Stimulated activated CD4-positive, alpha-beta T cell treated with anti-CD3 and anti-CD28 coated beads, TNF-alpha, amount 100 ng/mL, for 1 hour (primary cell): ENCODE measurements at regions not wholly inside any gene's neighbourhood (a gene's known extent, or its start where the extent isn't known, plus 50 kb on each side); places are given as distances from the start of the nearest gene placed in this dataset.

Experiments used
- DNase-seq, 3 donors: peaks; one replicate each; pipeline ENCODE4 v3.0.0-alpha.2; 2020; ENCODE audit warnings: low read depth in 3 of 3, low spot score in 1 of 3

DNA sequence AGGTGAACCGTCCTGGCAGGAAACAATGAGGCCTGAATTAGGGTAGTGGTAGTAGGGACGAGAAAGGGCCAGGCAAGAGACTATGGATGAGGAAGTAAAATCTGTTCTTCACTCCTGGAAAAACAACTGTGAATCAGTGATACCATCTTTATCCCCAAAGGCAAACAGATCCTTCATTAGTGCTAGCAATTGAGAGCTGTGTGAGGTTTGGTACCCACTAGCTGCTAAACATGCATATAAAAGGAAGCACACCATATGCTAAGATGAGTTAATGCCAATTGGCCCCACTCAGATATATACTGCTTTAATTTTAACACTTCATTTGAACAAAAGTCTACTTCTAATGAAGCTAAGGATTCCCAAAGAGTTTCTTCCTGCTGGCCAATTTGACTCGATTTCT lies 244.8 kb upstream of the NR4A3 start:
- no peak for DNase-seq

DNA sequence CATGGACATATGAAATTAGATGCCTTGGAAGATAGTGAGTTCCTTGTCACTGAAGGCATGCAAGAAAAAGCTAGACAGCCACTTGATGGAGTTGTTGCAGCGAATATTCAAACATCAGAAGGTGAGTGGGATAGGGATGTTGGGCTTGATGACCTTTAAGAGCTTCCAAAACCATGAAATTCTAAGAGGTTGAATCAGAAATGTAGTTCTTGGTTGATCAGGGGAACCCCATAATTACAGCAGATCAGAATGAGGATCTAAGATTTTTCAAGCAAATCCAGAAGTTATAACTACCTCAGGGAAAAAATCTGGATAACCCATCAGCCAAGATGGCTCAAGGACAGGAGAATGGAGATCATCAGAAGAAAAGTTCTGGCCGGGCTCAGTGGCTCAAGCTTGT lies 244.3 kb upstream of the NR4A3 start:
- no peak for DNase-seq

DNA sequence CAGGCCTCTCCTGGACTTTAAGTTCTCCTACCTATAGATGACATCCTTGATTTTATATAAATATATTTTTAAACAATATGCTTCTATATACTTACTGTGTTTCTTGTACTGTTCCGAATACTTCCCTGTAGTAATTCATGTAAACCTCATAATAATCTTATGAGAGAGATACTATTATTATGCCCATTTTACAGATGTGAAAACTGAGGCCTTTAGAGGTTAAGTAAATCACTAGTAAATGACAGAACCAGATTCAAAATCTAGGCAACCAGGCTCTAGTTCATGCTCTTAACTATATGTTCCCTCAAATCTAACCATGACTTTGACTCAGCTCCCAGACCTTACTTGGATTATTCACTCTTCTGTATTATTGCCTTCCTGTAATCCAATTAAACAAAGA lies 243.0 kb upstream of the NR4A3 start:
- DNase-seq, result no peak

DNA sequence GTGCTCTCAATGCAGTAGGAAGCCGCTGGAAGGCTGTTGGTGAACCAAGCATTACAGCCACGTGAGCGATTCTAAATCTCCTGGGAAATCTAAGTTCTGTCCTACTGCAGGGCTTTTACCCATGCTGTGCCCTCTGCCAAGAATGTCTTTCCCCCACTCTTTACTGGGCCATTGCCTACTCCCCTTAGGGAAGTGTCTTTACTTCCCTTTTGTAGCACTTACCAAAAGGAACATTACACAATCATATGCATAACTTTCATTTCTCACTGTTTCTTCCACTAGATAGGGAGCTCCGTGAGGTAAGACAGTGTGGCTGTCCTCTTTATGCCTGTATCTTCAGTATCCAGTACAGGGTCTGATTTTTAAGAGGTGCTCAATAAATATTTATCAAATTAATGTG lies 241.7 kb upstream of the NR4A3 start:
- no peak for DNase-seq

DNA sequence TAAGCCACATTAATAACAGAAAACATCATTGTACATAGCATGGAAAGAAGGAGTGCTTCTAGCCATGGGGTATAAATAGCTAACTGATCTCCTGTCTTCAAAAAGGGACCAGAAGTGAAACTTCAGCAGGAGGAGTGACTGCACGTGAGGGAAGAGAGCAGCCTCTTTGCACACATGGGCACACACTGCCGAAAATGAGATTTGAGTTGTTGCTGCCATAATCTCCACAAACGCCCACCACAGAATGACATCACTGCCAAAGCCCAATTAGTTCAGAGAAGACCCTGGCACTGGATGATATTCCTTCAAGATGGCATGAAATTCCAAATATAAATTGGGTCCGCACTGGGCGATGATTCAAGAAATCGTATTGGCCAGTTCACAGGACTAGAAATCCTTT lies 238.9 kb upstream of the NR4A3 start:
- DNase-seq, result no peak

DNA sequence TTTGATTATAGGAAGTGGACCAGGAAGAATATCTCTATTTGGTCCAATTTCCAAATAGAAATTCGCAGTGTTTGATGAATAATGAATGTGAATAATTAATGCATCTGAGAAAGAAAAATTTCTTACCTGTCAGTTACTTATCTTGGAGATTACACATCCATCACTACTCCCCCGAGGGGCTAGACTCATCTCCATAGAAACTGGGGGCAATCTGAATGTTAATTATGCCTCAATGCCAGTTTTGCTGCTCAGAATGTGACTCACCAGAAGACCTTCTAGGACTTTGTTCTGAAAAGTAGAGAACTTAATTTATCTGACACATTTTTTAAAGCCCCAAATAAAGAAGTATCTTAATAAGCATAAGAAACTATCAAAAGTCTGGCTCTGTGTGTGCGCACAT lies 233.4 kb upstream of the NR4A3 start:
- DNase-seq, result no peak

DNA sequence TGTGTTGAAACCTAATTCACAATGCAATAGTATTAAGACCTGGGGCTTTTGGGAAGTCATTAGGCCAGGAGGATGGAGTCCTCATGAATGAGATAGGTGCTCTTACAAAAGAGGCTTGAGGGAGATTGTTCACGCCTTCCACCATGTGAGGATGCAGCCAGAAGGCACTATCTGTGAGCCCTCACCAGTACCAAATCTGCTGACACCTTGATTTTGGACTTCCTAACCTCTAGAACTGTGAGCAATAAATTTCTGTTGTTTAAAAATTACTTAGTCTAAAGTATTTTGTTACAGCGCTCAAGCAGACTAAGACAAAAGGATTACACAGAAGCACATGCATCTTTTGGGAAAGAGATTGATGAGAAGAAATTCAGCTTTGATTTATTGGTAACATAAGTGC lies 232.9 kb upstream of the NR4A3 start:
- DNase-seq, result no peak

DNA sequence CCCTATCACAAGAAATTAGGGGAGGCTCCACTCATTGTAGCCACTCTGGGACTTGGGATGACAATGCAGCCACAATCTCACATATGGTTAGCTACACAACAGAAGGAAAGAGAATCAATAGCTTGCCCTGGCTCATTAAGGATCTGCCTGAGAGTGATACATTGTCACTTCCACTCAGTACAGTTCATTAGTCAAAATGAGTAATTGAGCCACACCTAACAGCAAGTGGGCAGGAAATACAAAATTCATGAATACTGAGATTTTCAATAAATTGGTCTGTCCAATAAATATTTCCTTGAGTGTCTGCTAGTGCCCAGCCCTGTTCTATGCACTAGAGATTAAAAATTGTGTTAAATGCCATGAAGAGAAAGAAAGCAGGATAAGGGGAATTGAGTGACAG lies 231.3 kb upstream of the NR4A3 start:
- no peak for DNase-seq

DNA sequence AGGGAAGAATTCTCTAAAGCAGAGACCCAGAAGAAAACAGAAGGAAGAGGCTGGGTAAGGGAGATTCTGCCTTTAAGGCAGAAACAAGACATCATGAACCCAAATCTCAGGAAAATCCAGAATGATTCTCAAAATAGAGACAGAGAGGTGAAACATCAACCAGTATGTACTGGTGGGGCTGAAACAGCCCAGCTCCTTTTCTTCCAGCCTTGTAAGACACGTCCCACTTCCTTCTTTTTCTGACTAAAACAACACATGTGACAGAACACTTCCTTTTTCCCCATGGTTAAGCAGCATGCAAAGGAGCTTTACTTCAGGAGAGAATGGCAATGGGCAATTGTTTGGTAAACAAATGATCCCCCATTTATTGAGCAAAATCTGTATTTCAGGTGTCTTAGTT lies 230.8 kb upstream of the NR4A3 start:
- DNase-seq, result no peak

DNA sequence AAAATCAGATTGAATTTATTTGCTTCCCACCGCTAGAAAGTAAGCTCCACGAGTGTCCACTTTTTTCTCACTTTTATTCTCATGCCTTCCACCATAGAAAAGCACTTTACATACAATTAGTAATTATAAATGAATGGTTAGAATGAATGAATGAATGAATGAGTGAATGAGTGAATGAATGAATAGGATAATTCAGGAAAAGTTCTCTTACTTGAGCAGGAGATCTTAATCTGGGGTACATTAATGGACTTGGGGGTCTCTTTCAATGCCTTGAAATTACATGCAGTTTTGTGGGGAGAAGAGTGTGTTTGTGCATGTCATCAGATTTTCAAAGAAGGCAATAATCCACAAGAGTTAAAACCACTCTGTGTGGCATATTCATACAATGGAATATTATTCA lies 229.9 kb upstream of the NR4A3 start:
- DNase-seq, result no peak

DNA sequence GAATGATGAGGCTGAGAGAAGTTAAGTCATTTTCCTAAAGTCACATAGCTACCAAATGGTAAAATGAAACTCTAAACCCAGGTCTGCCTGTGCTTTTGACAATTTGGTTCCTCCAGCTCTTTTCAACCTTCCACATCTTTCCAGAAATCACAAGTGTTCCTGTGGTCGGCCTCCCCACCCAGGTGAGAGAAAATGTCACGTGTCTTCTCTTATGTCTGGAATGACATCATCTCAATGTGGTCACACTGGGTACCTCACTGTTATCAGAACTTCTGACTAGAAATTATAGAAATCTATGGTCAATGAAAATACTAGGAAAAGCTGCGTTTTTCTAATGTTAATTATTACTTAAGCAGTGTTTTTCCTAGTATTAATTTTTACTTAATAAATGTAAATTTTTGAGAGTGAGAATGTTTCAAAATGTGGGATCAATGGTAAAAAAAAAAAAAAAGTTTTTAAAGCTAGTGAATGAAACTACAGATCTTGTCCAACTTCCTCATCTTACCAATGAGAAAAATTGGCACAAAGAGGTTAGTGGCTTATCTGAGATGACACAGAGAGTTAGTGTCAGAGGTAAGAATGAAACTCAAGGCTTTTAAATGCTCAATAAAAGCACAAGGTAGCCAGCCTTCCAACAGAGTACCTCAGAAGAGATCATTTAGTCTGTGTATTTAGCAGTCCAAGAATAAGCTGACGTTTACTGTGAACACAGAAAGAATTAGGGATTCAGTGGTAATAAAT lies 228.7 kb upstream of the NR4A3 start:
- no peak for DNase-seq

DNA sequence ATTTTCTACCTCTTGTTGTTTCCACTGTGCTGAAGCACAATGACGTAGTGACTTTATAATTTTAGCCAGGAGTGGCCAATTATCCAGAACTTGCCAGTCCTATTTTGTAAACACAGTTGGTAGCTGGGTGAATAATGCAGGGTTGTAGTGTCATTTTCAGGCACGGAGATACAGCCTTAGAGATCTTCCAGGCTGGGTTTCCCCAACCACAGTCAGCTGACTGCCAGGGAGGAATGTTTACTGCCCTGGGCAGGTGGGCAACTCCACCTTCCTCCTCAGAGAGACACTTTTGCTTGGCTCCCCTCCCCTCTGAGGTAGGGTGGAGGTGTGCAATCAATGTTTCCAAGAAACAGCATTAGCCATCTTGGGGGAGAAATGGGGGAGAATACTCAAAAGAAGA lies 228.1 kb upstream of the NR4A3 start:
- DNase-seq, result no peak

DNA sequence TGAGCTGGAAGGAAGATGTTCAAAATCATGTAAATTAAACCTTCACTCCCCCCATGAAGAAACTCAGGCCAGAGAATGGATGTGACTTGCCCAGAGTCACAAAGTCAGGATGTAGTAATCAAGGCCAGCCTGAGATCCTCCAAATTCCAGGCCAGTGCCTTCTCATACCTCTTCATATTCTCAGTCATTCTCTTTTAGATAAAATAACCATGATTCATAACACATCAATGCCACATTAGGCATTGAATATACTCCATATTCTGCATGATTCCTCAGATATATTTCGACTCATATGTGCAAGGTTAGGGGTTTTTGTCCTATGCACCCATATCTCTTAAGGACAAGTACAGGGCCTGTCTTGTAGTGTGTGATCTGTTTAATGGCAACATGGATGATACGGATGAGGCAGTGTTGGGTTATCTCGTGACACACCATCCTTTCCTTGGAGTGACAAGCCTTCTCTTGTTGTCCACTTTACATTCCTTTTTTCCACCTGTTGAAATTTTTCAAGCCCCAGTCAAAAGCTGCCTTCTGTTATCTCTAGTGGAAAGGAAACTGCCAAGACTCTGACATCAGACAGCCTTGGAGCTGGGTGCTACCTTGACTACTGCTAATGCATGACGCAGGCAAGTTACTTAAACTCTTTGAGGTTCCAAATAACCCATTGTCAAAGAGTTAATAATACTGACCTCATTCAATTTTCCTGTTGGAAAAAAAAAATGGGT lies 227.5 kb upstream of the NR4A3 start:
- DNase-seq, result no peak

DNA sequence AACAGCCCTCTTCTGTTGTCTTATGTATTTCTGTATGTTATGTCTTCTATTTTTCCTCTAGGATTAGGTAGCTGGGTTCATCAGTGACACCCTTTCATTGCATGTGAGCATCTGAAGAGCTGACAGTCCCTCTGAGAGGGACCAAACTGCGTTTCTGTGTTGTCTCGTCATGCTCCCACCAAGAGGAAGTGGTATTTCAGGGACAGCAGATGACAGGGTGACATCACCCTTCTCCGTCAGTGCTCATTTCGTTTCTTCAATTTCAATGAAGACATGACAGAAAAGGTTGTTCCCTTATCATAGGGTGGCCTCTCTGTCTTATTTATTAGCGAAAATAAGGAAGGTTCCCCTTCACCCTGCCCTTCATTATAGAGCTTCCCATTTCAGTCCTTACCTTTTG lies 225.9 kb upstream of the NR4A3 start:
- DNase-seq, result no peak

DNA sequence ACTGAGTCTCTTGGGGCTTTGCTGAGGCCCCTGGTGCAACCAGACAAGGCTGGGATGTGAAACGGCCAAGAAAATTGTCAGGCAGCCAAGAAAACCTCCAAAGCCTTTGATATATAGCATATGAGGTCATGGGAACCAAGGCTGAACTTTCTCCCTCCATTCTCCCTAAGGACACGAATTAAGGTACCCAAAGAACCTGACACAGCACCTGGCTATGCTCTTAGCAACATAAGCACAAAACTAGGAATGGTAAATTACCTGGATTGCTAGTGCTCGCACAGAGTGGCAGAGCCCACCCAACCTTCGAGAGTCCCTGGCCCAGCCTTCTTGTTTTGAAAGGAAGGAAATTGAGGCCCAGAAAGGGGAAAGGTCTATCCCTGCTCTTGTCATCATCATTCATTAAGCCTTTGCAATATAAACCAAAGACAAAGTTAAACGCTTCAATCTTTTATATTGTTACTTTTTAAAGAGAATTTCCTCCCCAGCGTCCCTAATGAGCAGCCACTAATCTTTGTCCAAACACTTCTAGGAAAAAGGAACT lies 220.0 kb upstream of the NR4A3 start:
- no peak for DNase-seq

DNA sequence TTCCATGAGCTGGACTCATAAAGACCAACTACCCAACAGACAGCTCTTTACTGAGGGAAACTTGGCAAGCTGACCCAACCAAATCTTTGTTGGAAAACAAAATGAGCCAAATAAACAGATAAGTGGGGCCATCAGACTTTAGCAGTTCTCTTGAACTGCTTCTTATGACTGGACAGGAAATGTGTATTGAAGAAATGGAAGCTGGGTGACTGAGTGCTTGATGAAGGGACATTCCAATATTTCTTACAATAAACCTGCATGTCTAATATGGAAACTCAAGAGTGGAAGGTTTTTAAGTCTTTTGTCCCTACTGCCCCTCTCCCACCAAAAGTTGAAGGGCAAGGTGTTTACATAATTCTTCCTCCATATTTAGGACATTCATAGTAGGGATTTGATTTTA lies 218.8 kb upstream of the NR4A3 start:
- no peak for DNase-seq

DNA sequence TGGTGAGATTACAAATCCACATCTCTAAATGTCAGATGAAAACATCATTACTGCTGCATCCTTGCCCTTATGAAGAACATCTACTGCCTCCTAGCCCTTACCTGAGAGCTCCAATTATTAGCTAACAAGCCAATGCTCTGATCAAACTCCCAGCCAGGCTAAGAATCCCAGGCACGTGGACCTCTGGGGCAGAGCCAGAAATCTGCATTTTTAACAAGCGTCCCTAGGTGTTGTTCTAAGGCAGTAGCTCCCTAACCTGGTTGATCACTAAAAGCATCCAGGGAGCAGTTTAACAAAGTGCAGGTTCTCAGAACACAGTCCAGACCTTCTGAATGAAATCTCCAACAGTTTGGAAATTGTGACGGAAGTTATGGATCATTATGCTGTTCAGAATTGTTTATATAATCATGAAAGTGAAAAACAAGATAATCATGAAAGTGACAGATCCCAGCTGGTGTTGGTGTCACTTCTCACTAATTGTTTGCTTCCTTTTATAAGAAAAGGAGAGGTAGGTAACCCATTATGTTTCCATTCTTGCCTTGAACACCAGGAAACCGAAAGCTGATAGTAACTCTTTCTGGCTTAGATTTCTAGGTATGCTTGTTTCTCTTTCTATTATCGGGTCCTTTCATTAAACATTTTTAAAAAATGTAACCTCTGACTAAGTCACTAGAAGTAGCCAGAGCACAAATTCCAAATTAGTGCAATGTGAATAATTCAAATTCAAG lies 216.5 kb upstream of the NR4A3 start:
- DNase-seq, result no peak

DNA sequence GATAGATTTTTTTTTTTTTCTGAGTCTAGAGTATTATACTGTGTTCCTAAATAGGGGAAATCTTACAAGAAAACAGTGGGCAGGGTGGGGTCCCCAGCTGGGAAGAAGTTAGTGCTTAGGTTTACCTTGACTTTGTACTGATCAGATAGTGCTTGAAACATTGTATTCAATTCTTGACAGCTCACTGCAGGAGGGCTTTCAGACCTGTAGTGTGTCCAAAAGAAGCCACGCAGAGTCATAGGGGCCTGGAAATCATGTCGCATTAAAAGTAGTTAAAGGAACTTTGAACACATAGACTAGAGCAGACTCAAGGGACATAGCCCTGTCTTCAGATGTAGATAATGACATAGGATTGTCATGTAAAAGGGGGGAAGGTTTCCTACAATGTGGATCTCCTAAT lies 215.4 kb upstream of the NR4A3 start:
- DNase-seq, result no peak

DNA sequence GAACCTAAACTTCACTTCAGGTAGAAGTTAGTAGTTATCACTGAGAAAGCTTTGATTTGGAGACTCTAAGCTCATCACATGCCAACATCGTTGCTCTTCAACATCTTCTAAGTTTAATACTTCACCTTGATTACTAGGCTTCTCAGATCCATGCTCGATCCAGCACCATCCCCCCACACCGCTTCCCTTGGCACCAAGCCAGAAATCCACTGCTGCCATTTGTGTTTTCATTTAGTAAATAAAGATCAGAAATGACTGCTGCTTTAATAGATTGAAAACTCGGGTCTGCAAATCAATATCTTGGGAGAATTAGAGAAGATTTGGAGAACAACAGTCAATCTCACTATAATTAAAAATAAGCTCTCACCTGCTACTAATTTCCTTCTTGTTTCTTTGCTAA lies 214.7 kb upstream of the NR4A3 start:
- no peak for DNase-seq

DNA sequence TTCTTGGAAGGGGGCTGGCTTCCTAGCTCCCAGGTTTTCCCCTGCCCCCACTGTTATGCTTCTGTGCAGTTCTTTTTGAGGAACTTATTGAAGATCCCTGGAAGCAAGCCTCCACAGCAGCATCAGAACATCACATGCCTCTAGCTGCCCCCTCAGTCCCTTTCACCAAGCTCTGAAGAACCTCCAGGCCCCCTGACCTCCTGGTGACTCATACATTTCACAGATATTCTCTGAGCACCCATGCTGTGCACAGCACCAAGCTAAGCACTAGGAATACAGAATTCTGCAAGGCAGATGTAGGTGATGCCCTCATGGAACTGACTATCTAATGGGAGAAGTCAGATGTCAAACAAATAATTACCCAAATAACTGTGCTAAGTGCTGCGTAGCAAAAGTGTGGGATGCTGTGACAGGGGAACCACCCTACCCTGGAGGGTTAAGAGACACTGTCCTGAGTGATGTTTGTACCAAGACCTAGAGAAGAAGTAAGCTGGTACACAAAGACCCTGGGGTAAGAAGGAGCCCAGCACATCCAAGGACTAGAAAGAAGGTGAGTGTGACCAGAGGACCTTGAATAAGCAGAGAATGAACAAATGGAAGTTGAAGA lies 213.7 kb upstream of the NR4A3 start:
- DNase-seq, result no peak

DNA sequence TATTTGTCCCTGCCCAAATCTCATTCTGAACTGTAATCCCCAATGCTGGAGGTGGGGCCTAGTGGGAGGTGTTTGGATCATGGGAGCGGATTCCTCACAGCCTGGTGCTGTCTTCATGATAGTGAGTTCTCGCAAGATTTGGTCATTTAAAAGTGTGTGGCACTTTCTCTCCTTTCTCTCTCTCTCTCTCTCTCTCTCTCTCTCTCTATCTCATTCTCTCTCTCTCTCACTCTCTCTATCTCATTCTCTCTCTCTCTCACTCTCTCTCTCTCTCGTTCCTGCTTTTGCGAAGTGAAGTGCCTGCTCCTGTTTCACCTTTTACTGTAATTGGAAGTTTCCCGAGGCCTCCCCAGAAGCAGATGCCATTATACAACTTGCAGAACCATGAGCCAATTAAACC lies 207.3 kb upstream of the NR4A3 start:
- no peak for DNase-seq

DNA sequence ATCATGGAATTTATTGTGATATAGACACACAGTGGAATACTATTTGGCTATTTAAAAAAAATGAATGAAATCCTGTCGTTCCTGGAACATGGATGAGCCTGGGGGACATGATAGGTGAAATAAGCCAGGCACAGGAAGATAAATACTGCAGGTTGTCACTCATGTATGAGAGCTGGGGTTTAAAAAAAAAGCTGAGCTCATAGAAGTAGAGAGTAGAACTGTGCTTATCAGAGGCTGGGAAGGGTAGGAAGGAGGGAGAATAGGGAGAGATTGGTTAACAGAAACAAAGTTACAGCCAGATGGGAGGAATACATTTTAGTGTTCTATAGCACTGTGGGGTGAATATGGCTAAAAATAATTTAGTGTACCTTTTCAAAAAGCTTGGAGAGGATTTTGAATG lies 200.6 kb upstream of the NR4A3 start:
- DNase-seq, result no peak
